HG02571 (cell line): ENCODE measurements at regions not wholly inside any gene's neighbourhood (a gene's known extent, or its start where the extent isn't known, plus 50 kb on each side); places are given as distances from the start of the nearest gene placed in this dataset.

Experiments
- ATAC-seq: cut with Tn5 transposase; IDR thresholded peaks from one replicate; pipeline ENCODE4 v1.9.1; 2021; ENCODE audit warnings: mild to moderate bottlenecking, moderate library complexity; ENCODE audit not compliant: unreplicated experiment

DNA sequence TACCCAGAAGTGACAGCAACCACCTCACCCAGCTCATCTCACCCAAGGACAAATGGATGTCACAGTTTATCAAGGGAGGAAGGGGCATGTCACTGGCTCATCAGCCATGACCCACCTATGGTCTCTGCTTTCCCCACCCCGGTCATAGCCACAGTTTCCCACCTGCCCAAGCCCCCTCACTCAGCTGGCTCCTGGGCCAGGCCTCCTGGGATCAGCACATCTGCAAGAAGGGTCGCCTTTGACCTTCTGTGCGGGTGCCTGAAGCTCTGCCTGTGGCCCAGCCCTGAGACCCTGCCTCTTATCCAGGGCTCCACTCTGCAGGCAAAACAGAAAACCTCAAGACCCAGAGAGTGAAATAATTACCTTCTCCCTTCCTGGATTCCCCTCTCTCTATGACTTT, 236.4 kb downstream of the BUD13 start:
- no peak for ATAC-seq

DNA sequence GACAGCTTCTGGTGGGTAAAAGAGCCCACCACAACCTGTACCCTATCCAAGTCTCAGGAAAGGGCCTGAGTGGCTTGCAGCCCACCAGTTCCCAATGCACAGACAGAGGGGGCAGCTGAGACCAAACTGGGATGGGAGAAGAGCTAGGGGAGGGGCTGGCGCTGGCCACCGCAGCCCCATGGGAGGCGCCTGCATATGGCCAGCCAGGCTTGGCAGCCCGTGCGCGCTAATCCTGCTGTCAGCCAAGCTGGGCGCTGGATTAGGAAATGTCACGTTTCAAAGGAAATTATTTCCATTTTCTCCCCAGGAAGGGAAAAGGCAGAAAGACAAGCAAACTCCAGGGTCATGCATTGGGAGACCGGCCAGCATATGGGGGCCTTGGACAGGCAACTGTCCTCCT, 236.8 kb downstream of the BUD13 start:
- no peak for ATAC-seq

DNA sequence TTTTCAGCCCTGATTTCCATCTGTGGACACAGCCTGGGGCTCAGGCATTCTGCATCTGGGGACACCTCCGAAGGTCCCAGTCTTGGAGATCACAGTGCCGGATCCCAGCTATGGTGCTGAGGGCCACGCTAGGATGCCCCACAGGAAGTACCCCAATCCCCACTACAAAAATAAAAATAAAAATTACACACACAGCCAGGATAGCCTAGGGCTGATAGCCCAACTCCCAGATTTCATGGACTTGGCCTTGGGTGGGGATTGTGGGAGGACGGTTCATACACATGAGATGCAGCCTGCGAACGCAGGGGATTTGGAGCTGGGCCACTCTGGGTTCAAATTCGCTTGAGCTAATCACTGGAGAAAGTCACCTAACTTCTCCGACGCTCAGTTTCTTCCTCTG, 237.7 kb downstream of the BUD13 start:
- ATAC-seq = no peak

DNA sequence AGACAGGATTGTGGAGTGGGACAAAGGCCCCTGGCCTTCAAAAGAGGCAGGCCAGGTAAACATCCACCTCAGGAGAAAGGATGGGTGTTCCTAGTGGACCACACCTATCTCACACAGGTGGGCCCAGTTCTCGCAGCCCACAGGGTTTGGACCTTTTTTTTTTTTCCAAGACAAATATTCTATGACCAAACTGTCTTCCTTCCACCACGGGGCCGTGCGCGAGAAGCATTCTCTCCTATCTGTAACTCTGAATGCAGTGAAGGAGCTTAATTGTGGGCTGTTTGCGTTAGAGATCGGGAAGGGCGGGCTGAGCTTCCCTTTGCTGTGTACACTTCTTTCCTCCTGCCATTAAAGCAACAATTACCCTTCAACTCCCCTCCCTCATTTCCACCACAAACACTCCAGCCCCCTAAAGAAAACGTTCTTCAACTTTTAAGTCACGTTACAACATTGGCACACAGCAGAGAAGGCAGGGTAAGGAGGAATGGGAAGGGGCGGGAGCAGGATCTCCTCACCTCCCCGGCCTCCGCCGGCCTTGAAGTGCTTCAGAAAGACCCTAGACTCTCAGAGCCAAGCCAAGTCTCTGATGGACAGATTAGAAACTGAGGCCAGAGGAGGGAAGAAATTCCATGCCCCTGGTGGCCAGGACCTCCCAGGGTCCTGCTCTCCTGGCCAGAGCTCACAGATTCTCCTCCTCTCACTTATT, 238.4 kb downstream of the BUD13 start:
- no peak for ATAC-seq

DNA sequence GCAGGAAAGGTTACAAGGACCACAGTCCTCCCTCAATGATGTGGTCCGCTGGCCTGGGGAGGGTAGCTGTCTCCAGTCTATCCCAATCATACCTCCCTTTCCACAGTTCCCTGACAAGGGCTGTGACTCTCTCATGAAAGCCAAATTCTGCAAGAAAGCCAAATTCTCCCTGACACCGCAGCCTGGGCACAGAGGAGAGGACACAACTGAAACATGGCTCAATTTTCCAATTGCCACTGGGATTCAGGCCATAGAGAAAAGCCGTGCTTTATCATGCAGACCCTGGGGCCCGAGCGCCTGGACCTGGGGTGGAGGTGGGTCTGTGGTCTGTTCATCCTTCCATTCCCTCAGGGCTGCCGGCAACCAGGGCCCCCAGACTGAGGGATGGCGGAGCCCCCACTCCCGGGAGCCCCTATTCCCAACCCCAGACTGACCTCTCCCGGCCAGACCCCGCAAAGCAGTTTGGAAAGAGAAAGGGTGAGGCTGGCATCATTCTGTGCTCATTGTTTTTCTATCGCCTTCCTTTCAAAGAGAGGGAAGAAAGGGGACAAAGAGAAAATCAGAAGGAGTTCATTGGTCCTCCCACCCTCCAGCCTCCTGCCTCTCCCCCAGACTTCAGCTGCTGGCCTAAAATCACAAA, 239.5 kb downstream of the BUD13 start:
- ATAC-seq = no peak

DNA sequence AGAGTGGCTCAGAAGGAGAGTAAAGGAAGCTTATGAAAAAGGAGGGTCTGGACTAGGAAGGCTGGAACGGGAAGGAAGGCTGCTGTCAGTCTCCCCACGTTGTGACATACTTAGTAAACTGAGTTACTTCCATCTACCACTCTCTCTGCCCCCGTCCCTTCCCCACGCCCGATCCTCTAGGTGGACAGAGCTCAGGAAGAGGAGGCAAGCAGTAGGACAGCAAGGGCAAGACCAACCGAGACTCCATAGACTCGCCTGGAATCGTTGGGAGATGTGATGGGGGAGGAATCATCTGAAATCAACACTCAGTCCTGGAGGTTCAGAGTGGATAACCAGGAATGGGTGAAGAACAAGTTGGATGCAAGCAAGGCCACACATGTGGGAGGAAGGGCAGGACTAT, 240.7 kb downstream of the BUD13 start:
- no peak for ATAC-seq

DNA sequence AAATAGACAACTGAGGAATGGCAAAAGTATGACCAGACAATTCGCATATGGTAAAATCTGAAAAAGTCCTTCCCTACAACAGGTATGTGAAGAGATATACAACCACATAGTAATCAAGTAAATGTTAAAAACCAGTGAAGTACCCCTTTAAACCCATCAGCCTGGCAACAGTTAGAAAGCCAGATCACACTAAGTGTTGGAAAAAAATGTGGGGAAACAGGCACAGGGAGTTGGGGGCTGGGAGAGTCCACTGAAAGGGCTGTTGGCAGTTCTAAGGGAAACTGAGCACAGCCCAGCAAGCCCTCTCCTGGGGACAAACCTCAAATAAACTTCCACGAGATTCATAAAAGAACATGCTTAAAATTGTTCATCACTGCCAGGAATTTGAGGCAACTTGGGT, 242.1 kb downstream of the BUD13 start:
- ATAC-seq = no peak

DNA sequence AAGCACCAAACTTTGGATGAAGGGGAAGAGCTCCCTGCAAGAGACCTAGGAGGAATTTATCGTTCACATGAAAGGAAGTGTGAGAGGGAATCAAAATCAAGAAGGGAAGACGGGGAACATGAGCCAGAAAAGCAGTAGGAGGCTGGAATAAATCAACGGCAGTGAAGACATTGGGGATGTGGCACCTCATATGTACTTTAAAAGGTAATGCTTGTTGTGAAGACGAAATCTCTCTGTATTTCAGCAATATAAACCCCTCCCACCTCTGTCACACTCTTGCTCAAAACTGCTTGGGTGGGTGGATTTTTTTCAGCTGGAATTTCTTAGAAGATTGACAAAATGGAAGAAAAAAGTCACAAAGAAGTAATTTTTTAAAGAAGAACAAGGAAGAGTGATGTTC, 243.5 kb downstream of the BUD13 start:
- ATAC-seq = no peak

DNA sequence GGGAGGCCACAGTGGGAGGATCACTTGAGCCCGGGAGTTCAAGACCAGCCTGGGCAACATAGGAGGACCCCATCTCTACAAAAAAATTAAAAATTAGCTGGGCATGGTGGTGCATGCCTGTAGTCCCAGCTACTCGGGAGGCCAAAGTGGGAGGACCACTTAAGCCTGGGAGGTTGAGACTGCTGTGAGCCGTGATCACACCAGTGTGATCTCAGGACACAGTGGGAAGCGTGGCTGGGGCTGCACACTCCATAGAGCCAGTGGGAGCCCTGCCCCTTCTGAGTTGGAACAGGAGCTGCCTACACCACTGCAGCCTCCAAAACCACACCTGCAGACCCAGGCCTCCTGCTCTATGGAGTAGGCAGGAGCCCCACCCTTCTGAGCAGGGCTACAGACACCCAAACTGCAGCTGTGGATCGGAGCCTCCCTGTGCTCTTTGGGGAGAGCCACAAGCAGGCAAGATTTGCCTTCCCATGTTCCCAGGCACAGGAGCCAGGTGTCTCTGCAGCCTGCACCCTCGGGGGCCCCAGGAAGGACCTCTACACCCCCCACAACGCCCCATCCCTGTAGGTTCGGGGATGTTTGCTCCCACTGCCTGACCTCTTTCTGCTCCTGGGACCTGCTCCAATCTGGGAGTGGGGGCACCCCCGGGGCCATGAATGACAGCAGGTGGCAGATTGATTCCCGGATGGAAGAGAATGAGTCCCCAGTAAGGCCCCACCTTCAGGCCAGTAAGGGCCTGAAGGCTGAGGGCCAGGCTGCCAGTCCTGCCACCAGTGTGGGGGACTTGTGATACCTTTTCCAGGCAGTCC, 245.4 kb downstream of the BUD13 start:
- no peak for ATAC-seq

DNA sequence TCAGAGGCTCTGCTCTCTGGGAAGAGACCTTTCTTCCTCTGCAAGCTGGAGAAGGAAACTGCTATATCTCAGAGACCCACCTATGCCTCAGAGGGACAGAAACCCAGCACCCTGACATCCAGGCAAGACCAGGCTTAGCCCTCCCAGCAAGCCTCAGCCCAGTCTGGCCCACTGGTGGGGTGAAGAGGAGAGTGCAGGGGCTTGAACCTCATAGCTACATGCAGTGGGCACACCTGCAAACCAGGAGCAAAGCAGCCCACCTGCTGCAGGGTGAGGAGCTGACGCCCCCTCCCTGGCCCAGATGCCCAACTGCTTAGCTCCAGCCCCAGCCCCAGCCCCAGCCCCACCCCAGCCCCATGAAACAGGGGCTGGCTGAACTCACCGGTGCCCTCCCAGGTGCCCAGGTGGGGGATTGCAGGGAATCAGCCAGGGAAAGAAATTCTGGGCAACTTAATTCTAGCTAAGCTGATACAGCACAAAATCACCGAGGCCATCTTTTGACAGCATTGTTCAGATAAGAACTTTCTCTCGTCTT, 246.8 kb downstream of the BUD13 start:
- ATAC-seq = no peak

DNA sequence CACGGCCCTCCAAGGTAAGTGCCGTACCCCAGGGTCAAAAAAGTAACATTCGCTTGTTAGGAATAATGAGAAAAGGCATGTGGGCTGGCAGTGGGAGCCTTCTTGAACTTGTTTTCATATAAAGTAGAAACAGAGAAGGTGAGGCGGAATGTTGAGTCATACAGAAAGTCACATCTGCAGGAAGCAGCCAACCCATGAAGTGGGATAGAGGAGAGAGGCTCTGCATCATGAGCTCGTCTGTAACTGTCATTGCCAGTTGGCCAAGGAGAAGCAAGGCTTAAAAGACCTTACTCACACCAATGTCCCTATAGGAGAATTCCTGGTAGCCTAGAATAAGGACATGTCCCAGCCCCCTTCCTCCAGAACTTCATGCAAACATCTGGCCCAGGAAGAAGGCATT, 253.3 kb downstream of the BUD13 start:
- peak; percentile 53 for ATAC-seq

DNA sequence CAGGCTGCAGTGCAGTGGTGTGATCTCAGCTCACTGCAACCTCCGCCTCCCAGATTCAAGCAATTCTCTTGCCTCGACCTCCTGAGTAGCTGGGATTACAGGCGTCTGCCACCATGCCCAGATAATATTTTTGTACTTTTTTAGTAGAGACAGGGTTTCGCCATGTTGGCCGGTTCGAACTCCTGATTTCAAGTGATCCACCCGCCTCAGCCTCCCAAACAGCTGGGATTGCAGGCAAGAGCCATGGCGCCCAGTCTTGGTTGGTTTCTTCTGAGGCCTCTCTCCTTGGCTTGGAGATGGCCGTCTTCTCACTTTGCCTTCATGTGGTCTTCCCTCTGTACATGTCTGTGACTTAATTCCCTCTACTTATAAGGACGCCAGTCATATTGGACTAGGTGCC, 254.6 kb downstream of the BUD13 start:
- ATAC-seq = no peak

DNA sequence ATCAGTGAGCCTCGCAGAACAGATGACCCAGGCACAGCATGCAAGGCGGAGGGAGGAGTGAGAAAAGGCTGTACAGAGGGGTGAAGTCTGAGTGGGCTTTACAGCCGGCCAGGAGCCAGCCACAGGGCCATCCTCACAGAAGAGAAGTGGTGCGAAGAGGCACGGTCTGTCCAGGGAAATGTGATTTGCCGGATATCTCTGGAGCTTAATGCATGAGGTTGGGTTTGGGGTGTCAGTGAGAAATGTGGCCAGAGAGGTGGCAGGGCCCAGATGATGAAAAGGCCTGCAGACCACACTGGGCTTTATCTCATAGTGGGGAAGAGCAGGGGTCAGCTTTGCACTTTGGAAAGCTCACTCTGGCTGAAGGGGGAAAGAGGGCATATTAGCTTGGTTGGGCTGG, 255.2 kb downstream of the BUD13 start:
- no peak for ATAC-seq

DNA sequence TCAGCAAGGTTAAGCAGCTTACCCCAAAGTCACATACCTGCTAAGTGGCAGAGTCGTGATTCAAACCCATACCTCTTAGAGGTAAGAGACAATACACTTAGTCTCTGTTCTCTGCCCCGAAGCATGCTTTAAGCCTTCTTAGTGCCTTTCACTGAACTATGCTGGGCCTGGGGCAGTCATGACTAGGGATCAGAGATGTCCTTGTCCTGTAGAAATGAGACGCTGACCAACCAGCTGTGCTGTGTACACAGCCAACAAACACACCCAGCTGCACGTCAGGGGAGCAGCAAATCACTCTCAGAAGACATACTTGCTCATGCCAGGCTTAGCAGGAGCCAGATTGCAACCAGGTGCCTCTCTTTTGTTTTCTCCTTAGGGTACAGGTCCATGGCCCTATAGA, 255.7 kb downstream of the BUD13 start:
- ATAC-seq = no peak

DNA sequence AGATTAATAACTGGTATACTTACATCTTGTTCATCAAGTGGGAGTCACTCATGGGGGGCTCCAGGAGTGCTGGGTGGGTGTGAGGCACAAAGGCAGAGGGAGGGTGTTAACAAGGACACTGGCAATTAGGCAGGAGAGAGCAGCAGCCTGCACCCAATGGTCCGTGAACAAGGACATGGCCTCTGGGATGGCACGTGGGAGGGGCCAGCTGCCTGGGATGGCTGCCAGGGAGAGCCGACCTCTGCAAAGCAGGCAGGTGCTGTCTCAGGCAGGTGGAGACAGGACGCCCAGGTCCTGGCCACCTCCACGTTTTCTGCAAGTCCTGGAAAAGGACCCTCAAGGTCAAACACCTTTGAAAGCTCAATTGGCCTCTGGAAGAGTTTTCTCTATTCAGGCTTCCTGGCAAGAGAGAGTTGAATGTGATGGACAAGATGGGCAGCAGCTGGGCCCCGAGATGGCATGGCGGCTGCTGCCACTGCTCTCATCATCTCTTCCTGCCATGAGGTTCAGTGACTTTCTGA, 257.1 kb downstream of the BUD13 start:
- ATAC-seq = no peak

DNA sequence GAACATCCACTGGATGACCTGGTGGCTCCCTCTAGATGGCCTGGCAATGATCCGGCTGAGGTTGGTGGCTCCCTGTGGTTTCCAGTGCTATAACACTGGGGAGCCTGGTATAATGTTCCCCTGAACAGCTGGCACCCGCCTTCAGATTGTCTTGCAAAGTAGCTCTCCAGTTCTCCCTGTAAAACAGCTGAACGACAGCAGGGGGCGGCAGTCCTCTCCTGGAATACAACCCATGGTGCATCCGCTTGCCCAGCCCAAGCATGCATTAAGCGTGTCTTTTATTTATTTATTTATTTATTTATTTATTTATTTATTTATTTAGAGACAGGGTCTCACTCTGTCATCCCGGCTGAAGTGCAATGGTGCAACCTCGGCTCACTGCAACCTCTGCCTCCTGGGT, 258.9 kb downstream of the BUD13 start:
- no peak for ATAC-seq

DNA sequence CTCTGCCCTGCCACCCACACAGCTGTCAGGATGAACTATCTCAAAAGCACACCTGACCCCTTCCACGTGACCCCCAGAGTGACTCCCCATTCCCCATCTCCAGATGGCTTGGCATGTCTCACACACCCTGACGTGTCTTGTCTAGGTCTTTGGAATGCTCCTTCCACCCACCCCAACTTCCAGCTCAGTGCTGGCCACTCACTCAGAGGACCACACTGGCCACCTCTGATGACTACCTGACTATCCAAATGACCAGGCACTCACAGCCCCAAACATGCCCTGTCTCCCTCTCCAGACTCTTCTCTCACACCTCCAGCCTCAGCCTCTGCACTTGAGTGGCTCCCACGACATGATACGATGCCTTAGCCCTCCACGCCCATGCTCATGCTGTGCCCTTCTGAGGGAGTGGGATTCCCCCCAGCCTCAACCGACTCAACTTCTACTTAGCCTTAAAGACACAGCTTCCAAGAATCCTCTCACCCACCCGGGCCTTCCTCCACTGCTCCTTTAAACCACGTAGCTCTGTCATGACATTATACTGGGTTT, 259.4 kb downstream of the BUD13 start:
- ATAC-seq = no peak

DNA sequence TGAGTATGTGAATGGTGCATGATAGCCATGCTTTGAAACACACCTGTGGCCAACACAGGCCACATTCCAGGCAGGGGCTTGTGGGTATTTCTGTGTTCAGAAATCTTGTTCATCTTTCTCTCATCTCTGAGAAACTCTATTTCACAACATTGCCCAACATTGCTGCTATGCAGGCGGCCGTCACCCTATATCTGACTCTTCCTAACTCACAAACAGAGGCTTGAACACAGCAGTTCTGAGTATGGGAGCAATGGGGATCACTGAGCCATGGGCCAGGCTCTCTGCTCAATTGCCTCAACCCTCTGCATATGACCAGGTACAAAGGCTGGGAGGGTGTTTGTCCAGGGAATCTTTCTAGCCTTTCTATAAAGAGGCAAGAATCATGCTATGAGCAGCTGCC, 259.9 kb downstream of the BUD13 start:
- ATAC-seq = no peak

DNA sequence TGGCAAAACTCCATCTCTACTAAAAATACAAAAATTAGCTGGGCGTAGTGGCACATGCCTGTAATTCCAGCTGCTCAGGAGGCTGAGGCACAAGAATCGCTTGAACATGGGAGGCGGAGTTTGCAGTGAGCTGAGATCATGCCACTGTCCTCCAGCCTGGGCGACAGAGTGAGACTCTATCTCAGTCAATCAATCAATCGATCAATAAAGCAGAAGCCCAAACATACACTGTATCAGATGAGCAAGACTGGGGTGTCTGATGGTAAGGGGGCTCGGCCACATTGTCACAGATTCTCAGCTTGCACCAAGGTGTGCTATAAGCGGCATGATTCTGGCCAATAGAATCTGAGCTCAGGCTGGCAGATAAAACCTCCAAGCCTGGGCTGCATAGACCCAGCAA, 261.1 kb downstream of the BUD13 start:
- no peak for ATAC-seq

DNA sequence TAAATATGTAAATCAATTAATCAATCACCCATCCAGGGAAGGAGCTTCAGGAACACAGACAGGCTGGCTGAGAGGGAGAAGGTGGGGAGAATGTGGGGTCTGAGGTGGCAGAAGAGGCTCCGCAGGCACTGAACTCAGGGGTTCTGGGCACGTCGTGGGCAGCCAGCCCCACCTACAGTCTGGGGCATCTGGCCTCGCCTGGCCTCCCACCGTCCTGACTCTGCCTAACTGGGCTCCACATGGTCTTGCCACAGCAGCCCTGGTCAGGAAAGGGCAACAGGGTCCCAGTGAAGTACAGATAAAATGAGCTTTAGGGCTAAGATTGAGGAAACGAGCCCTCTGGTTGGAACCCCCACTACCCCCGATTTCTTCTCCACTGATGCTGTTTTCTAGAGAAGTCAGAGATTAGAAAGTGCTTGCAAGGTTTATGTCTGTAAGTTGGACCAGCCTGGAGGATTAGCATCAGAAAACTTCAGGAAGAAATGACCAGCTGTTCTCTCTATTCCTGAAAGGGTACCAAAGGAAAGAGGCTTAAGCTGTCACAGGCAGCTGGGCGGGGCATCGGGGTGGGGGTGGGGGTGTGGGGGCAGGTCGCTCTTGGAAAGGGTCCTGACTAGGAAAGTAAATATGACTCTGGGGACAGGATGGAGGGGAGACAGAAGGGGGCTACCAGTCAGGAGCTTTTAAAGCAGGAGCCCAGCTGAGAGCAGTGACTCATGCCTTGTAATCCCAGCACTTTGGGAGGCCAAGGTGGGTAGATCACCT, 261.7 kb downstream of the BUD13 start:
- ATAC-seq = no peak

DNA sequence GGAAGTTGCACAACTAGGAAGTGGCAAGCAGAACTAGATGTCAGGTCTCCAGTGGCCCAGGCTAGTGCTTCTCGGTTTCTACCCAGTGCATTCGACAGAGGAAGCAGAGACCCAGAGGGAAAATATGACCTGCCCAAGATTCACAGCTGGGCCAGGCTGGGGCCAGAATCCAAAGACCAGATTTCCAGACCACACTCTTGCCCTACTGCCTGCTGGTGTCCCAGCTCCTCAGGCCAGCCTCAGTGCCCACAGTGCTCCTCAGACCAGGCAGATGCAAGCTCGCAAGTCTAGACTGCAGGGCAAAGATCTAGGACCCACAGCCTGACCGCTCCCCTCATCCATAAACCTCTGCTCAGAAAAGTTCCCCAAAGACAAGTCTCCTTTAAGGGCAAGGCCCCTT, 262.6 kb downstream of the BUD13 start:
- ATAC-seq = no peak
